ENCODE measurements at regions not wholly inside any gene's neighbourhood (a gene's known extent, or its start where the extent isn't known, plus 50 kb on each side); places are given as distances from the start of the nearest gene placed in this dataset.

DNA sequence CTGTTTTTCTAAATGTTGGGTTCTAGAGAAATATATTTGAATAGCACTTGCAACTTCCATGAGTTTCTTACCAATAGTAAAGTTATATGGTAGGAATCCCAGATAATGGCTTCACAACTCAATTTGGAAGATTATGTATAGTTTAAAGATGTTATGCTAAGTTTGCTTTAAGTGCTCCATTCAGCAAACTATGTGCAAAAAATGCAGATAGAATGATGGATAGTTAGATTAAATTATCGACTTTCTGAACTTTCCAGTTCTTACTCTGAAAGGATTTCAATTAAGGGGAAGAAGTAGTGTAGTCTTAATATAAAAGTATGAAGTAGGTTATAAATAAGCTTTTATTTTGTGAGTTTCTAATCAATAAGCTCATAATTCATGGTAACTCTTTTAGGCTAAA is 60.7 kb upstream of the NFKB1 start:
- TF ChIP-seq ZNF766 (CRISPR knock-in tag; conservative IDR thresholded peaks at IDR 0.05) (no peak), EZH2 (IDR thresholded peaks at IDR 0.05; ENCODE audit: borderline replicate concordance, low read depth, low read length) (no peak), TAF1 (IDR thresholded peaks at IDR 0.05; ENCODE audit: control insufficient read depth, extremely low read depth, insufficient read depth, low read length, severe bottlenecking) (no peak), COPS2 (conservative IDR thresholded peaks at IDR 0.05) (no peak), ZZZ3 (IDR thresholded peaks at IDR 0.05) (no peak), ZNF707 (CRISPR knock-in tag; conservative IDR thresholded peaks at IDR 0.05) (no peak), LARP7 (IDR thresholded peaks at IDR 0.05) (no peak), EP300 (IDR thresholded peaks at IDR 0.05; ENCODE audit: low read length) (no peak)
- TF ChIP-seq, protein P1, sequence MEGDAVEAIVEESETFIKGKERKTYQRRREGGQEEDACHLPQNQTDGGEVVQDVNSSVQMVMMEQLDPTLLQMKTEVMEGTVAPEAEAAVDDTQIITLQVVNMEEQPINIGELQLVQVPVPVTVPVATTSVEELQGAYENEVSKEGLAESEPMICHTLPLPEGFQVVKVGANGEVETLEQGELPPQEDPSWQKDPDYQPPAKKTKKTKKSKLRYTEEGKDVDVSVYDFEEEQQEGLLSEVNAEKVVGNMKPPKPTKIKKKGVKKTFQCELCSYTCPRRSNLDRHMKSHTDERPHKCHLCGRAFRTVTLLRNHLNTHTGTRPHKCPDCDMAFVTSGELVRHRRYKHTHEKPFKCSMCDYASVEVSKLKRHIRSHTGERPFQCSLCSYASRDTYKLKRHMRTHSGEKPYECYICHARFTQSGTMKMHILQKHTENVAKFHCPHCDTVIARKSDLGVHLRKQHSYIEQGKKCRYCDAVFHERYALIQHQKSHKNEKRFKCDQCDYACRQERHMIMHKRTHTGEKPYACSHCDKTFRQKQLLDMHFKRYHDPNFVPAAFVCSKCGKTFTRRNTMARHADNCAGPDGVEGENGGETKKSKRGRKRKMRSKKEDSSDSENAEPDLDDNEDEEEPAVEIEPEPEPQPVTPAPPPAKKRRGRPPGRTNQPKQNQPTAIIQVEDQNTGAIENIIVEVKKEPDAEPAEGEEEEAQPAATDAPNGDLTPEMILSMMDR (IDR thresholded peaks at IDR 0.05 in 2 of 3, conservative IDR thresholded peaks at IDR 0.05 in 1 of 3; ENCODE audit: insufficient read depth in 2 of 3, low read depth in 1 of 3, low read length in 3 of 3), result no peak

Data from K562 (cell line).